Glutamatergic neuron (in vitro differentiated cells): ENCODE measurements at regions not wholly inside any gene's neighbourhood (a gene's known extent, or its start where the extent isn't known, plus 50 kb on each side); places are given as distances from the start of the nearest gene placed in this dataset.

Experiments
- DNase-seq: peaks from one replicate; pipeline ENCODE4 v3.0.0; 2022
- H3K27ac Mint-ChIP-seq: one replicate; pipeline ENCODE4 v1.8.0; 2020; ENCODE audit warnings: mild to moderate bottlenecking, mixed read lengths, inconsistent platforms; ENCODE audit not compliant: unreplicated experiment
- H3K27me3 Mint-ChIP-seq: one replicate; pipeline ENCODE4 v1.8.0; 2020; ENCODE audit warnings: mild to moderate bottlenecking, moderate library complexity, mixed read lengths, inconsistent platforms; ENCODE audit not compliant: unreplicated experiment
- H3K36me3 Mint-ChIP-seq: one replicate; pipeline ENCODE4 v1.8.0; 2020; ENCODE audit warnings: mild to moderate bottlenecking, mixed read lengths, inconsistent platforms; ENCODE audit not compliant: unreplicated experiment
- H3K4me1 Mint-ChIP-seq: one replicate; pipeline ENCODE4 v1.8.0; 2020; ENCODE audit warnings: mild to moderate bottlenecking, low read depth, mixed read lengths, inconsistent platforms; ENCODE audit not compliant: unreplicated experiment
- H3K4me3 Mint-ChIP-seq: one replicate; pipeline ENCODE4 v1.8.0; 2020; ENCODE audit warnings: mild to moderate bottlenecking, mixed read lengths, inconsistent platforms; ENCODE audit not compliant: unreplicated experiment
- H3K9me3 Mint-ChIP-seq: one replicate; pipeline ENCODE4 v1.8.0; 2020; ENCODE audit warnings: mild to moderate bottlenecking, moderate library complexity, mixed read lengths, inconsistent platforms; ENCODE audit not compliant: unreplicated experiment
- TF ChIP-seq, protein P1 (sequence below): fragments of 200-600 bp; sonication (generic); IDR thresholded peaks from one replicate; pipeline ENCODE4 v1.5.0; 2021; ENCODE audit not compliant: partially characterized antibody, unreplicated experiment

GRCh38 chr6:19268718-19269117, 568.5 kb upstream of the ID4 start:
- Mint-ChIP-seq H3K9me3 (peaks cover 3% of the 10 kb centered on the region), H3K4me1 (no peaks in the 10 kb centered on the region), H3K36me3 (peaks cover 5% of the 10 kb centered on the region), H3K4me3 (no peak overlapping the region), H3K27me3 (no peaks in the 10 kb centered on the region), H3K27ac (no peak overlapping the region)
- TF ChIP-seq, protein P1, sequence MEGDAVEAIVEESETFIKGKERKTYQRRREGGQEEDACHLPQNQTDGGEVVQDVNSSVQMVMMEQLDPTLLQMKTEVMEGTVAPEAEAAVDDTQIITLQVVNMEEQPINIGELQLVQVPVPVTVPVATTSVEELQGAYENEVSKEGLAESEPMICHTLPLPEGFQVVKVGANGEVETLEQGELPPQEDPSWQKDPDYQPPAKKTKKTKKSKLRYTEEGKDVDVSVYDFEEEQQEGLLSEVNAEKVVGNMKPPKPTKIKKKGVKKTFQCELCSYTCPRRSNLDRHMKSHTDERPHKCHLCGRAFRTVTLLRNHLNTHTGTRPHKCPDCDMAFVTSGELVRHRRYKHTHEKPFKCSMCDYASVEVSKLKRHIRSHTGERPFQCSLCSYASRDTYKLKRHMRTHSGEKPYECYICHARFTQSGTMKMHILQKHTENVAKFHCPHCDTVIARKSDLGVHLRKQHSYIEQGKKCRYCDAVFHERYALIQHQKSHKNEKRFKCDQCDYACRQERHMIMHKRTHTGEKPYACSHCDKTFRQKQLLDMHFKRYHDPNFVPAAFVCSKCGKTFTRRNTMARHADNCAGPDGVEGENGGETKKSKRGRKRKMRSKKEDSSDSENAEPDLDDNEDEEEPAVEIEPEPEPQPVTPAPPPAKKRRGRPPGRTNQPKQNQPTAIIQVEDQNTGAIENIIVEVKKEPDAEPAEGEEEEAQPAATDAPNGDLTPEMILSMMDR, result no peak
- DNase-seq, result no peak

GRCh38 chr6:19269341-19269898, 567.8 kb upstream of the ID4 start:
- peaks cover 3% of the 10 kb centered on the region for H3K9me3 Mint-ChIP-seq
- H3K4me1 Mint-ChIP-seq, result no peaks in the 10 kb centered on the region
- peaks cover 5% of the 10 kb centered on the region for H3K36me3 Mint-ChIP-seq
- no peak overlapping the region for H3K27ac Mint-ChIP-seq
- H3K27me3 Mint-ChIP-seq, result no peaks in the 10 kb centered on the region
- no peak overlapping the region for H3K4me3 Mint-ChIP-seq
- no peak for DNase-seq
- TF ChIP-seq, protein P1, result no peak

GRCh38 chr6:19270616-19271015, 566.6 kb upstream of the ID4 start:
- DNase-seq, result no peak
- peaks cover 3% of the 10 kb centered on the region for H3K9me3 Mint-ChIP-seq
- H3K4me3 Mint-ChIP-seq, result no peak overlapping the region
- H3K27ac Mint-ChIP-seq, result no peak overlapping the region
- TF ChIP-seq, protein P1, result no peak
- H3K4me1 Mint-ChIP-seq, result no peaks in the 10 kb centered on the region
- no peaks in the 10 kb centered on the region for H3K27me3 Mint-ChIP-seq
- H3K36me3 Mint-ChIP-seq, result peaks cover 5% of the 10 kb centered on the region

DNA sequence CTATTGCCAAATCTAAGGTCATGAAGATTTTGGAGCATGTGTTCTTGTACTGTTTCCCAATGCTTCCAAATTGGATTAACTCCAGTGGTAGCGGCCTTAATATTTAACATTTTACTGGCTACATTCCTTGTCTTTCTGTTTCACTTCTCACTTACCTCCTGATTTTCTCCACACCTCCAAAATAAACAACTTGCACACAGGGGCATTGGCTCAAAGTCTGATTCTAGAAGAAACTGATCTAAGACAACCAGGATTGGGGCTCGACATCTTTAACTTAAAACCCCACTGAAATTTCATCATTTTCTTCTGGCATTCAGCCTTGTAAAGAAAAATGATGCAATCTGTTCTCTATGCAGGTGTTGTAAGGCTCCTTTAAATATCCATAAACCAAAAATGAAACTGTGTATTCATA, 557.9 kb upstream of the ID4 start:
- Mint-ChIP-seq H3K36me3 (no peaks in the 10 kb centered on the region), H3K27ac (no peak overlapping the region), H3K4me3 (no peak overlapping the region), H3K27me3 (no peaks in the 10 kb centered on the region), H3K9me3 (peaks cover 4% of the 10 kb centered on the region), H3K4me1 (no peaks in the 10 kb centered on the region)
- no peak for DNase-seq
- TF ChIP-seq, protein P1, result no peak

- Mint-ChIP-seq H3K27ac (no peak overlapping the region), H3K4me3 (no peak overlapping the region), H3K27me3 (no peaks in the 10 kb centered on the region), H3K36me3 (no peaks in the 10 kb centered on the region), H3K9me3 (no peaks in the 10 kb centered on the region), H3K4me1 (no peaks in the 10 kb centered on the region)
- no peak for DNase-seq
- TF ChIP-seq, protein P1, result no peak
Measured at GRCh38 chr6:19287928-19288327, 549.2 kb upstream of the ID4 start.
